Central memory CD4-positive, alpha-beta T cell (primary cell): ENCODE measurements at regions not wholly inside any gene's neighbourhood (a gene's known extent, or its start where the extent isn't known, plus 50 kb on each side); places are given as distances from the start of the nearest gene placed in this dataset.
"Not testable (repeated sequence)": the region's sequence is repeated elsewhere in the genome, so short reads cannot be mapped to it uniquely, and the experiment has no call there.

Source experiments
- DNase-seq: peaks from one replicate; pipeline ENCODE4 v3.0.0; 2022

- DNase-seq = not testable (repeated sequence)
Observed at GRCh38 chr10:47711428-47711827, 52.0 kb downstream of the SYT15B start.

GRCh38 chr10:47710443-47710842 lies 52.9 kb downstream of the SYT15B start:
- not testable (repeated sequence) for DNase-seq

GRCh38 chr10:47705698-47706414 lies 57.5 kb downstream of the SYT15B start:
- DNase-seq = peak; percentile 65

- not testable (repeated sequence) for DNase-seq
Observed at GRCh38 chr10:47701285-47701684, 62.1 kb downstream of the SYT15B start.

GRCh38 chr10:47699854-47700253 lies 63.5 kb downstream of the SYT15B start:
- DNase-seq = not testable (repeated sequence)

GRCh38 chr10:47696170-47696569 lies 67.2 kb downstream of the SYT15B start:
- DNase-seq = not testable (repeated sequence)

- not testable (repeated sequence) for DNase-seq
Observed at GRCh38 chr10:47695149-47695548, 68.2 kb downstream of the SYT15B start.

GRCh38 chr10:47690304-47690703 lies 73.1 kb downstream of the SYT15B start:
- DNase-seq = not testable (repeated sequence)

GRCh38 chr10:47683826-47684475 lies 79.4 kb downstream of the SYT15B start:
- not testable (repeated sequence) for DNase-seq

- not testable (repeated sequence) for DNase-seq
Observed at GRCh38 chr10:47681638-47681990, 81.8 kb downstream of the SYT15B start.

- DNase-seq = not testable (repeated sequence)
Observed at GRCh38 chr10:47680848-47681637, 82.3 kb downstream of the SYT15B start.

GRCh38 chr10:47676102-47676501 lies 87.3 kb downstream of the SYT15B start:
- DNase-seq = not testable (repeated sequence)

GRCh38 chr10:47675577-47675976 lies 87.8 kb downstream of the SYT15B start:
- DNase-seq = not testable (repeated sequence)

GRCh38 chr10:47673128-47673527 lies 90.3 kb downstream of the SYT15B start:
- not testable (repeated sequence) for DNase-seq

- not testable (repeated sequence) for DNase-seq
Observed at GRCh38 chr10:47670857-47671256, 92.5 kb downstream of the SYT15B start.

- not testable (repeated sequence) for DNase-seq
Observed at GRCh38 chr10:47661955-47662577, 101.3 kb downstream of the SYT15B start.

GRCh38 chr10:47656732-47657131 lies 106.7 kb downstream of the SYT15B start:
- not testable (repeated sequence) for DNase-seq

- not testable (repeated sequence) for DNase-seq
Observed at GRCh38 chr10:47654161-47654560, 109.2 kb downstream of the SYT15B start.

GRCh38 chr10:47648594-47648993 lies 114.8 kb downstream of the SYT15B start:
- DNase-seq = not testable (repeated sequence)

- not testable (repeated sequence) for DNase-seq
Observed at GRCh38 chr10:47647523-47648101, 115.8 kb downstream of the SYT15B start.

GRCh38 chr10:47646686-47647273 lies 116.6 kb downstream of the SYT15B start:
- peak; percentile 24 for DNase-seq

- not testable (repeated sequence) for DNase-seq
Observed at GRCh38 chr10:47626975-47627374, 103.5 kb upstream of the AGAP9 start.
